Activated CD4-positive, alpha-beta T cell treated with anti-CD3 and anti-CD28 coated beads, Interleukin-2, amount 50 U/mL, for 4 hours (primary cell): ENCODE measurements at regions not wholly inside any gene's neighbourhood (a gene's known extent, or its start where the extent isn't known, plus 50 kb on each side); places are given as distances from the start of the nearest gene placed in this dataset.

Experiments used
- DNase-seq, 2 experiments: peaks; one replicate each; pipeline ENCODE4 v3.0.0-alpha.2; 2020

DNA sequence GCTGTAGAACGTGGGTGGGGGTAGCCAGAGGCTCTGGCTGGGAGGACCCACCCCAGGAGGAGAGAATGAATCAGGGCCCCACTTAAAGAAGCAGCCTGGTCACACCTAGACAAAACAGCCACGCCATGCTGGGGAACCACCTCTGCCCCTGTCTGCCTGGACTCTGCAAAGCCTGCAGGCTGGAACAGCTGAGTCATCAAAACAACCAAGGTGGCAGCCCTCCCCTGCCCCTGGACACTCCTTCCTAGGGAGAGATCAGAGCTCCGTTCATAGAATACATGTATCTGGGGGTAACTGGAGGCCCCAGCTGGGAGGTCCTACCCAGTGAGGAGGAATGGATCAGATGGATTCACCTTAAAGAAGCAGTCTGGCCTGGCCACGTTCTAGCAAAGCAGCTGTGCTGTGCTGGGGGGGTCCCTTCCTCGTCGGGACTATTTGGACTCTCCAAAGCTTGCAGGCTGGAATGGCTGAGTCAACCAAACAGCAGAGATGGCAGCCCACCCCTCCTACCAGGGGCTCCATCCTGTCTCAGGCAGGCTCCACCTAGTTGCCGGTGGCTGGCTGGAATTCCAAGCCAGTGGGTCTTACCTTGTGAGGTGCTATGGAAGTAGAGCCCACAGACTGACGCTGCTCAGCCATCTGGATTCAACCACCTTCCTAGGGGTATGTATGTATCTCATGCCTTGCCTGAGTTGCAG lies 50.5 kb upstream of the NT5C1B start:
- no peak for DNase-seq
